ENCODE measurements at regions not wholly inside any gene's neighbourhood (a gene's known extent, or its start where the extent isn't known, plus 50 kb on each side); places are given as distances from the start of the nearest gene placed in this dataset.
"Not testable (repeated sequence)": the region's sequence is repeated elsewhere in the genome, so short reads cannot be mapped to it uniquely, and the experiment has no call there.

- DNase-seq = no peak
Measured at GRCh38 chr7:146057958-146058357, 58.6 kb upstream of the CNTNAP2 start.

- no peak for DNase-seq
Measured at GRCh38 chr7:146054909-146055308, 61.7 kb upstream of the CNTNAP2 start.

GRCh38 chr7:146053492-146053891 is 63.1 kb upstream of the CNTNAP2 start:
- no peak for DNase-seq

- DNase-seq = not testable (repeated sequence)
Measured at GRCh38 chr7:146043310-146043709, 73.3 kb upstream of the CNTNAP2 start.

GRCh38 chr7:146028251-146028750 is 88.3 kb upstream of the CNTNAP2 start:
- DNase-seq = no peak

- DNase-seq = no peak
Measured at GRCh38 chr7:146027243-146027642, 89.4 kb upstream of the CNTNAP2 start.

GRCh38 chr7:146022776-146023175 is 93.8 kb upstream of the CNTNAP2 start:
- peak; percentile 63 for DNase-seq

GRCh38 chr7:146019041-146020004 is 97.3 kb upstream of the CNTNAP2 start:
- DNase-seq = not testable (repeated sequence)

- not testable (repeated sequence) for DNase-seq
Measured at GRCh38 chr7:146017366-146017765, 99.2 kb upstream of the CNTNAP2 start.

GRCh38 chr7:146014154-146014553 is 102.4 kb upstream of the CNTNAP2 start:
- not testable (repeated sequence) for DNase-seq

- no peak for DNase-seq
Measured at GRCh38 chr7:146008293-146008692, 108.3 kb upstream of the CNTNAP2 start.

GRCh38 chr7:146004805-146005204 is 111.8 kb upstream of the CNTNAP2 start:
- DNase-seq = no peak

GRCh38 chr7:146002431-146003078 is 114.0 kb upstream of the CNTNAP2 start:
- no peak for DNase-seq

- DNase-seq = no peak
Measured at GRCh38 chr7:146002008-146002407, 114.6 kb upstream of the CNTNAP2 start.

GRCh38 chr7:146000882-146001281 is 115.7 kb upstream of the CNTNAP2 start:
- DNase-seq = no peak

- DNase-seq = no peak
Measured at GRCh38 chr7:145989469-145989868, 127.1 kb upstream of the CNTNAP2 start.

- no peak for DNase-seq
Measured at GRCh38 chr7:145986248-145986874, 130.2 kb upstream of the CNTNAP2 start.

GRCh38 chr7:145978769-145979168 is 137.8 kb upstream of the CNTNAP2 start:
- no peak for DNase-seq

- no peak for DNase-seq
Measured at GRCh38 chr7:145959981-145960380, 156.6 kb upstream of the CNTNAP2 start.

- DNase-seq = no peak
Measured at GRCh38 chr7:145957160-145957890, 159.3 kb upstream of the CNTNAP2 start.

GRCh38 chr7:145951566-145951965 is 165.0 kb upstream of the CNTNAP2 start:
- no peak for DNase-seq

- DNase-seq = no peak
Measured at GRCh38 chr7:145928937-145929336, 187.7 kb upstream of the CNTNAP2 start.

GRCh38 chr7:145919712-145920111 is 196.9 kb upstream of the CNTNAP2 start:
- DNase-seq = no peak

Measured in NCI-H82 (cell line).